ENCODE measurements at regions not wholly inside any gene's neighbourhood (a gene's known extent, or its start where the extent isn't known, plus 50 kb on each side); places are given as distances from the start of the nearest gene placed in this dataset.
A peak's percentile ranks its signal among the peaks of the same experiment; 100 is the strongest.

DNA sequence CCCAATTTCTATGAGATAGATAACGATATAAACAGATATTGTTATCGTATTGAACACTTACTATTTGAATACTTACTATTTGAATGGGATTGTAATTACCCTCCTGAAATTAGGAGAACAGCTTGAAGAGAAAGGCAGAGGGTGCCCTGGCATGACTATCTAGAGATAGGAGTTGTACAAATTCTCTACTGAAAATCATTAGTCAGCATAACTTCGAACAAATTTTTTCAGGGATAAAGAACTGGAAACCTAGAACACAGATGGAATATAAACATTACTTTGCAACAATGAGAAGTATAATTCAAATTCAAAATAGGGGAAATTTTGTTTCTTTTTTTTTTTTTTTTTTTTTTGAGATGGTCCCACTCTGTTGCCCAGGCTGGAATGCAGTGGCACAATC lies 1096.8 kb downstream of the C4orf33 start:
- no peak for DNase-seq

DNA sequence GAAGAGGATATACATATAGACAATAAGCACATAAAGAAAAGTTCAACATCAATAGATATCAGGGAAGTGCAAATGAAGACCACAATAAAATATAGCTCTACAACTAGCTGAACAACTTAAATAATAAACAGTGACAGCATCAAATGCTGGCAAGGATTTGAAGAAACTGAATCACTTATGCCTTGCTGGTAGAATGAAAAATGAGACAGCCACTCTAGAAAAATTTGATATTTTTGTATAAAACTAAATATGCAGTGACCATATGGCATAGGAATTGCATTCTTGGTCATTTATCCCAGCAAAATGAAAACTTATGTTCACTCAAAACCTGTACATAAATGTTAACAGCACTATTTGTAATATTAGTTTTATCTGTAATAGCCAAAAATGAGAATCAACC lies 1102.0 kb downstream of the C4orf33 start:
- peak; percentile 1 for DNase-seq

DNA sequence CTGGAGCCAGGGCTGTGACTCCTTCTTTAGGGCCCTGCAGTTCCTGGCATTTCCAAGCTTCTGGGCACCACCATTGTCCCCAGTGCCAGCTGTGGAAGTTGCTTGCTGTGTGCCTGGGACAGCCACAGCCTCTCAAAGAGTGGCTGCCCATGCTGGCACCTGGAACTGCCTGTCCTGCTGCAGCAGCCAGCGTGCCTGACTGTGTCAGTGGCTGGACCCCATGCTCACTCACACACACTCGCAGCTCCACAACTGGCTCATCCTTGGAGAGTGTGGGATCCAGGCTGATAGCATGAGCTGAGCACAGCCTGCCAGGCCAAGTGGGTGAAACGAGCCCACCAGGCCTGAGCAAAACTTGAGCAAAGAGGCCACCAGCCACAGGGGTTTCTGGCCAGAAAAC lies 1107.6 kb downstream of the C4orf33 start:
- no peak for DNase-seq

DNA sequence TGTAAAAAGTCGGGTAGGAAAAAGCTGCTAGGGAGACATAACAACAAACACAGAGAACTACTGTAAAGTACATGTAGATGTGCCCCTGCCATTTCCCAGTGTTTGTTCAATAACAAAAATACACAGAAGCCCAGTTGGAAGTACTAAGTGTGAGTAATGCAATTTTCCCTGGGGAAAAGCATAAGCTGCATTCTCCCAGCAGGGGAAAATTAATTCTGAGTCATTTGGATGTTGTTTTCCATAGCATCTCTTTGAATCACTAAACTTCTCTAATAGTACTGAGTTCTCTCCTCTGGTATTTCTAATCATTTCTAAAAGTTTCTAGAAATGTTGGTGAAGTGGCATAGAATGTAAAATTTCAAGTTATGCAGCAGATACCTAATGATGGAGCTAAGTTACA lies 1114.9 kb downstream of the C4orf33 start:
- peak; percentile 90 for DNase-seq

DNA sequence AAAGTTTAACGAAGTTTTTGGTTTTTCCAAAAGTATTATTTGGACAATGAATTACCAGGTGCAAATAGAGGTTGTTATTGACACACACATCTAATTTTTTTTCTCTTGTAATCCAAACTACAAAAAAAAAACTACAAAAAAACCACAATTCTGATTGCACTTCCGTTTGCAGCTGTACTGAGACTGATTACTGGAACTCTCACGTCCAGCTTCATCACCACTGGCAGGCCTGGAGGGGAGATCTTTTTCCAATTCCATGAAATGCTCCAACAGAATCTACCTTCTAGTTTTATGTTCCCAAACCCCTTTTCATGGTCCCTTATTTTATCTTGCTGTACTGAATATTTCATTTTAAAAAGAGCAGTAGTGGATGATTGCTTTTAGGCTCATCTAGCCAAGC lies 1118.3 kb downstream of the C4orf33 start:
- no peak for DNase-seq

DNA sequence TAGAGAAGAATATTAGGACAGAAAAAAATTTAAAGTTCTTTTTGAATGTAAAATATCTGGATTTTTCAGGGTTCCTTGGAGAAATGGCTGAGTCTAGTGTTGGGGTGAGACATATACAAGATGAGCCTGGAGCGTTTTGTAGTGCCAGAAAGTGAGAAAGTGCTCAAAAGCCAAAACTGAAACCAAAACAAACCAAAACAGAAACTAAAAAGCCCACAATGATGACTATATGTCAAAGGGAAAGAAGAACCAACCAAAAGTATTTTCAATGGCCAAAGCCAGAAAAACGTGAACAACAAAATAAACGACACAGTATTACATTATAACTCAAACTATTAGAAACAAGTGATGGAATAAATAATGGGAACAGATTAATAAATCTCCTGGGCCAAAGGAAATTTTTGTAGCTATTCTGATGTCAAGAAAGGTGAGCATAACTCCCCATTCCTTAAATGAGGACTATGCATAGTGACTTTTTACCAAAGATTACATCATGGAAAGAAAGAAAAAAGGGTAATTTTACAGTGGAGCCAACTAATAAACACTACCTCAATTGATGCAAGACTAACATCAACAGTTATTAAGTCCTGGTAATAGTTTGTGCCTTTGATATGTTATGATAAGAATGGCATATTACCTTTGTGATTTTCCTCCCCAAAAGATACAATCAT lies 1137.6 kb downstream of the C4orf33 start:
- peak; percentile 10 for DNase-seq

DNA sequence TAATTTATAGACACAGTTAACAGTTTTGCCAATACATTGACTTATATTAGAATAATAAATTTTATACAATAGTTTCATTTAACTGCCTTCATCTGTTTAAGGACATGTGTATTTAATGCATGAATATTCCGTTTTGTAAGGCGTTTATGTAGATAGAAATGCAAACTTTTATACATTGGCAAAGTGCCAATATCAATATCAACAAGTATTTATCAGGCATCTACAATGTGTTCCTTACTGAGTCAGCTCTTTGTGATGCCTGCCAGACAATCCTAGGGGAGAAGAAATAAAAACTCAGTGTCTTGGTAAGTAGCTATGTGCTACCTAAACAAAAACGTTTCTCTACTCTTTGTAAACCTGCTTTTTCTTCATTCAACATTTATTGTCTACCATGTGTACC lies 1142.2 kb downstream of the C4orf33 start:
- DNase-seq, result peak; percentile 3

DNA sequence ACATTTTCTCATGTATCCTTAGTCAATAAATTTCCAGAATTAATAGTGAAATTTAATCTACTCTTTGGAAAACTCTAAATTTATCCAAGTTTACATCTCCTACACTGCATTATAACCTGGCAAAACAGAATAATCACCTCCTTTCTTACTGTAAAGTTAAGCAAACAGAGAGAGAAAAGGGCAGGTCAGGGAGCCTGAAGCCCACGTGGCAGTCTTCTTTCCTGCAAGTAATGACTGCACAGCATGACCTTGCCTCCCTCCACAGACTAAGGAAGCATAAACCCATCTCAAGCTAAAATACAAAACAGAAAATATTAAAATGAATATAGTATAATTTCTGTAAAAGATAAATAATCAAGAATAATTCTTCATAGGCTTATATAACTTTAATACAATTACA lies 1153.0 kb downstream of the C4orf33 start:
- DNase-seq, result no peak

DNA sequence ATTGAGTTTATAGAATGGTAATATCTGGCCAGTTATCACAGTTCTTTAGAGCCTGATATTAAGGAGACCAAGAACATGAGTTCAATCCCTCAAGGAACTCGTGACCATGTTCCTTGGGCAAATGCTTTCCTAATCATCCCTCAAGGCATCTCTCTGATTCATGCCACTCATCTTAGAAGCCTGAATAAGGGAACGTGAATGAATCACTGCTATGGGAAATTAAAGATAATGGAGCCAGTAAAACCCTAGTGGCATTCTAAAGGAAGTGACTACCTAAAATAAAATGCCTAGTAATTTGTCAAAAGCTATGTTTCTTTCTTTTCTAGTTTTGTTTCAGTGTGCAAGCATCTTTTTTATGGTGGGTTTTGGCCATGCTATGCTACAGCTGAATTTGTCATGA lies 1161.3 kb downstream of the C4orf33 start:
- DNase-seq, result peak; percentile 75

DNA sequence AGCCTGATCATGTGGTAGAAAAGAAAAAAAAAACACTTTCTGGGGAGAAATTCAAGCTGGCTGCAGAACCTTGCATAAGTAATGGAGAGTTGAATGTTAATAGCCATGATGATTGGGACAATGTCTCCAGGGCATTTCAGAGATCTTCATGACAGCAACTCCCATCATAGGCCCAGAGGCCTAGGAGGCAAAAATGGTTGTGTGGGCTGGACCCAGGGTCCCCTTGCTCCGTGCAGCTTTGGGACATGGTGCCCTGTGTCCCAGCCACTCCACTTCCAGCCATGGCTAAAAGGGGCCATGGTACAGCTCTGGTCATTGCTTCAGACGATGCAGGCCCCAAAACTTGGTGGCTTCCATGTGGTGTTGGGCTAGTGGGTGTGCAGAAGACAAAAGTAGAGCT lies 1170.9 kb downstream of the C4orf33 start:
- DNase-seq, result no peak

DNA sequence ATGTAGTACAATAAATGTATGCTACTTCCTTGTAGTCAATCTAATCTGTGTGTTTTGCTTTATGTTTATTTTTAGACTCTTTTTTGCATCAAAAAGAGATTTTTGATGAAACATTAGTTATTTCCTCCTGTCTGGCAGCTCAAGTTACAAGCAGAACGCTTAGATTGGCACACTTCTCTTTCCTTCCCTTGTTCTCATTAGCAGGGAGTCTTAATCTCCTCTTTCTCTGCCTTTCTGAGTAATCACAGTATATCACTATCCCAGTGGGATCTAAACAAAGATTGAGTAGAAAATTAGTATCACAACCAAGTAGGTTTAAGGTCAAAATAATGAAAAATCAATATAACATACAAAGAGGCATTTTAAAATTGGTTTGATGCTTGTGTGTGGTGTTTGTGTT lies 1192.6 kb downstream of the C4orf33 start:
- DNase-seq, result no peak

DNA sequence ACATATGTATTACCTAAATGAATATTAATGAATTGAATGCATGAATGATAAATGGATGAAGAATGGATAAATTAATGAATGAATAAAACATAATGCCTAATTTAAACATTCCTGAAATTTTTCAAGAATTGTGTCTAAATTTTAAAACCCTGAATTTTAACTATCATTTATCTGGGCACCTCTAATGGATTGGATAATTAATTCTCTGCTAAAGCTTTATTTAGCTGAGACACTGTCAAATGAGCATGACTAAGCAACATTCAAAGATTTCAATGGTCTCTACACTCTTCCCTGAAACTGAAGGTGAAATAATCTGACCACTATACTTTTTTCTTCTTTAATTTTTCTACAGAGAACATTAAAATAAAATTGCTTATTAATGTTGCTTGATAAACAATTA lies 1197.7 kb downstream of the C4orf33 start:
- no peak for DNase-seq

DNA sequence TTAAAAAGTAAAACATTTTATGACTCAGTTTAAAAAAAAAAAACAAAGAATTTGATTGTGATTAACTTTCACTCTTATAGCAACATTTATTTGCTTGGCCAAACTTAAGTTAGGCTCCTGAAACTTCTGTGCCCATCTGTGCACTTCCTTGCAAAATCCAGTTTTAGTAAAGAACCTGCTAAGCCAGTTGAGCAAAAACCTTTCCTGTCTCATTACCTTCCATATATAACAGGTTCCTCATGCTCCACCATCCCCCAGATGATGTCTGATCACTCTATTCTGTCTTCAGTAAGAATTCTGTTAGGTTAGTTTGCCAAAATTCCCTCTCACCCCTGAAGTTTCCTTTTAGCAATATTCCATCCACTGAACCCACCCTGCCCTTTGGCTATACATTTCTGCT lies 1200.5 kb downstream of the C4orf33 start:
- DNase-seq, result no peak

DNA sequence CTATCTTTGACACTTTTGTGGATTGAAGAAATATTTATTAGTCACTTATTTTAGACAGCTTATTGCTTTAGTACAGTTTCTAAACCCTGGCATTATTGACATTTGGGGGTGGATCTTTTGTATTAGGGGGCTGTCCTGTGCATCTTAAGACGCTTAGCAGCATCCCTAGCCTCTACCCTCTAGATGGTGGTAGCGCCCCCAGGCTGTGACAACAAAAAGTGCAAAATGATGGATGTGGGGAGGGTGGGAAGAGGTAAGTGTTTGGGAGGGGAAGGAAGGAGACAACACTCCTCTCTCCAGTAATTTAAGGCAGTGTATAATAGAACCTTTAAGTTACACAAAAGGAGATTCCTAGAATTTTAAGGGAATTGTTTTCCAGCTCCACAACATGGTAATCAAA lies 1210.6 kb downstream of the C4orf33 start:
- no peak for DNase-seq

DNA sequence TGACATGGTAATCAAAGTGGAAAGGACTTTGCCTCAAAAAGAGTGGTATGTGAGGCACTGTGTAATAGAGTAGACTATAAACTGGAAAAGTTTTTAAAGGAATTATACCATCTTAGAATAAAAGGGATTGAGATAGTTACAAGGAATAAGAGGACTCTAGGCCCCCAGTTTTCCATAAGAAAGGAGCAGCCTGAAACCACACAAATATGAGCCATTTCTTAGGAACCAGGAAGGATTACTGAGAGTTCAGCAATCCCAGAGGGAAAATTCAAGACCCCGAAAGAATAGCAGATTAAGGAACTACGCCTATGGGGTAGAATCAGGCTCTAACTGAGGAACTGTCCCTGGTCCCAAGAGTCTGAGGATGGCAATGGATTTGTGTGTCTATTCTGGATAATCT lies 1213.3 kb downstream of the C4orf33 start:
- DNase-seq, result no peak

DNA sequence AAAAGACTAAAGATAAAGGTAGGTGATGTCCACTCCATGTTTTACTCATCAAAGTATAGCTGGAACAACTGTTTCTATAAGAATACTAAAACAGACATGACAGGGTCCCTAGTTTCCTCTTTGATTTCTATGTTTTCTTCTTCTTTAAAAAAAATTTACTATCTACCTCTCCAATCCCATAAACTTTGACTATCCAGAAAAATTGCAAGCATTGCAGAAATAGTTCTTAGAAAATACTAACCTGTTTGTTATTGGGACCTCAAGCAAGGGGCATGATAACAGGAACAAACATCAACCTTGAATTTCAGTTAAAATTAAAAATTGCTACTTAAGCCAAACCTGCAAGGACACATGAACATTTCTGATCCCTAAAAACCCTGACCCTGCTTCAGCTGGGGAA lies 1226.5 kb downstream of the C4orf33 start:
- DNase-seq, result no peak

DNA sequence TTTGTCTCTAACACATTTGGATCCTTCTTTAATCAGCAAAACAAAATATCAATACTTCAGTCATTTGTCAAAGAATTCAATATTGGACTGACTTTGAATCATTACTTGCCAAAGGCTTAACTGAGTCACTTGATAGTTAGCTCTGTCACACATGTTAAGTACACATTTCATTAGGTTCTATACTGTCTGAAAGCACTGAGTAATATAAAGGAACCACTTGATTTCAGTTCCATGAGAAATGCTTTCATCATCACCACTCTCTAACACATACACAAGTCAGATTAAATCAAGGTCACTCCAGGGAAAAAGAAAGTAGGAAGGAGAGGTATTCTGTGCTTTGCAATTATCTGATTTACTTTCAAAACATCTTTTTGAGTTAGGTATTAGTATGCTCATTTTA lies 1233.1 kb downstream of the C4orf33 start:
- DNase-seq, result no peak

DNA sequence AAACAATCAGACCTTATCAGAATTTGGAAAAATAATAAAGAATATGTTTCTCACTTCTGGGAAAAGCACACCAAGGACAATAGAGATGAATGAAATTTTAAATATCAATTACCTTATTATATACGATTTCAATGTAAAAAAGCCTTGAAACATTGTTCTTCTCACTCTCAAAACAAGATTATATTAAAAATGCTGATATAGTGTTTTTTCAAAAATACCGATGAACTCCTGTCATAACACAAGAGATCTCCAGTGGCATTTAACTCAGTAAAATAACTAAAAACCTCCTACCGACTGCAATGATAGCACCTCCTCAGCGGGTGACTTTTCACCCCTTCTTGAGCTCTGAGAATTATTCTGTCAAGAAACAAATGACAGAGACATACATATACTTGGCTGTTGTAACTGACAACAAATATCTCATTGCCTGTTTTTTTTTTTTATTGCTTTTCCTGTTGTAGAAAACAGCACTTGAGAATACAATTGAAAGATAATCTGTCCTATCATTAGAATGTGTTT lies 1237.3 kb downstream of the C4orf33 start:
- no peak for DNase-seq

DNA sequence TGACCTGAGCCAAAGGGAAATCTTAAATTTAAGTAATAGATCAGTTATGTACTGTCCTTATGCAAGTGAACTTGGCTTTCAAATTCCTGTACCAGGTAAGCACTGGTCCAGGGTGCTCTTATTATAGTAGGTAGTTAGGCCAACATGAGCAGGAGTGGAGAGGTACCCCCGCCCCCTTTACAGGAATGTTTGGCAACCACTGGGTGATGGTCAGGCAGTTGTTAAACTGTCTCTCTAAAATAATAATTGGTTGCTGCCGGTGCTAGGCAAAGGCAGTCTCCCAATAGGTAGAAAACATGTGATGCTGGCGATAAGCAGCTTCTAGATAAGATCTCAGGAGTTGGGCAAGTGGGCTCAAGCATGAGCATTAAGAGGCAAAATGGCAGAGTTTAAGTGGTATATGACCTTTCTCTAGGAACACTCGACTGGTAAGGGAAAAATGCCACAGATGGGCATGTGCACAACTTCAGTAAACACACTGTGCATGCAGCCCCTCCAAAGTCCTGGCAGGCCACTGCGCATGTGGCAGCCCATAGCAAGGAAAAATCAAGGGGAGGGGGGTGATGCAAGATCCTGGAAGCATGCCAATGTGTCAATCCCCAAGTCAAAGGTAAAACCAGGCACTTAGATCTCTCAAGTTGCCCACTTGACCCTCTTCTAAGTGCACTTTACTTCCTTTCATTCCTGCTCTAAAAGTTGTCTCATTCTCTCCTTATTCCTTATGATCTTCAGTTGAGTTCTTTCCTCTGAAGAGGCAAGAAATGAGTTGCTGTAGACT lies 1239.7 kb downstream of the C4orf33 start:
- DNase-seq, result no peak

DNA sequence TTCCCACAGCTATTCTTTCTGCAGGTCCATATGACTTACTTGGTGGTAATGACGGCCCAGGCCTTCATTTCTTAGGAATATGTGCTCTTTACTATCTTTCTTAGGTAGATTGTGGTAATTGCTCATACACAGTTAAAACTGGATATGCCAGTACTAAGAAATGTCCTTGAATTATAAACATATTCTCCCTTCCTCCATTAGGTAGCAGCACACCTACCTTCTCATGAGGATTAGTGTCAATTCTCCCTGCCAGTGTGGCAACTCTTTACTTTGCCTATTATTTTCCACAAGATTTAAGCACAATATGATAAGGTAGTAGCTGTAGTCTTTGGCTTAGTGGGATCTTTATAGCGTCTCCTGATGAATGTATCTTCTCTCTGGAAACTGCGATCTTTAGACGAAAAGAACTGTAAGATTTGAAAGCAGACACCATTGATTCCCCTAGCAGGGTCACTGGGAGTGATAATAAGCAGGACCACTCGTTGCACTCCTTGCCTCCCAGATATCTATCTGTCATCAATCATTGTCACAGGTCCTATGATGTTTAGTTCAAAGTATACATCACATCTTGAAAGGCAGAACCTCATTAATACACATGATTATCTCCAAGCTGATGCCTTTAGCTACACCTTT lies 1240.7 kb downstream of the C4orf33 start:
- peak; percentile 14 for DNase-seq

DNA sequence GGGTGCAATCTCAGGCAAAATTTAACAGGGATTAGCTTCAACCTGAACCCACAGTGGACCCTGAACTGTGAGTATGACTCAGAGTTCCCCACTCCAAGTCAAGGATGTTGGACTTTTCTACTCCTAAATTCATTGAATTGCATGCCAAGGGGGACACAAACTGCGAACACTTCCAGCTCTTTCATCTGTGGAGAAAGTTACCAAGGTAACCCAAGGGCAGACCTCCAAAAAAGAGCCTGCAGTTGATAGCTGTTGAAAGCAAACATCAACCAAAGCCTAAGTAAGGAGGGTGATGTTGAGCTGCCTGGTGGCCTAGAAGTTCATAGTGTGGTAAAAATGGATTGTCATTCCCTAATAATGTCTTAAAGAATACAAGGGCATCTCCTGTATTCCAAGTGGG lies 1242.9 kb downstream of the C4orf33 start:
- no peak for DNase-seq

DNA sequence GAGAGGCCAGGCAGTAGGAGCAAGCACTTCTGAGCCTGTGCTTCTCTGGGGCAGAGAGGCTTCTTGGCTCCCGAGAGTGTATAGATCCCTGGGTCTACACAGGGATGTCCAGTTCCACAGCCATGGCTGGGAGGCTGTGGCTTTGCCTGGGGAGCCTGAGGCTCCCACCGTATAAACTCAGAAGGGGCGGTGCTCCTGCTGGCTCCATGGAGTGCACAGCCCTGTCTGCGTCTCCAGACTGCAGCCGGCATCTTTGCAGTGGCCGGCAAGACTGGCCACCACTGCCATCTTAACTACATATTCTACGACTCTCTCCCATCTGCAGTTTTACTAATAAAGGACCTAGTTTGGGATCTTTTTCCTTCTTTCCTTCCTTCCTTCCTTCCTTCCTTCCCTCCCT lies 1253.8 kb downstream of the C4orf33 start:
- DNase-seq, result no peak

DNA sequence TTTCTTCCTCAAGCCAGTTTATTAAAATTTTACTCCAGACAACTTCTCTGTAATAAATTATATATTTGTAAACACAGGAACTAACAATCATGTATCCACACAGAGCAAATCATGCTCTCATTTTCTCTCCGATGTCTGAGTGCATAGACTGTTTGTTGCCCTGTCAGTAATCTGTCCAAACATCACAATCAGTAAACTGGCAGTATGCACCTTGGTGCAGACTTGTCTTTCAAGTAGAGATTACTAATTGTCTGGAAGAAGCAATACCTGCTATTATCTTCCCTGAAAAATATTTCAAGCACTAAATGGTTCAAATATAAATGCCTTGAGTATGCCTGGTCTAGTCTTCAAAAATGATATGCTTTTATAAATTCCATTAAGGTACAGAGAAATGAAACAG lies 1260.9 kb downstream of the C4orf33 start:
- DNase-seq, result no peak

DNA sequence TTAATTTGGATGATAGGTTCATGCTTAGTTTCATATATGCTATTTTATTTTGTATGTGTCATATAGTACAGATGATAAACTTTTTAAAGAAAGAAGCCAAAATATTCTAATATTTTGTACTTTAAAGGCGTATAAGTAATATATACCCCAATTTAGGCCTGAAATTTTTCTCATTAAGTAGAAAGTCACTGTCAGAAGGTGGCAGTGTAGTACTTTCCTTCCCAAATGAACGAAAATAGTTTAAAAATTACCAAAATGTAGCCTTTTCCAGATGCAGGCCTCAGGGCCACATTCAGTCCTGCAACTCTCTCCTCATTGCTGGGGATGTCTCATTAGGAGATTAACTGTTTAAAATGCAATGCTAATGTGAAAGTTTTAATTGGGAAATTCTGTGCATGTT lies 1263.6 kb downstream of the C4orf33 start:
- DNase-seq, result peak; percentile 46

Measured in fibroblast of skin of scalp (primary cell).